Cardiac muscle cell (in vitro differentiated cells and primary cell): ENCODE measurements at regions not wholly inside any gene's neighbourhood (a gene's known extent, or its start where the extent isn't known, plus 50 kb on each side); places are given as distances from the start of the nearest gene placed in this dataset.

ENCODE experiments used
- DNase-seq, 2 donors: peaks; one replicate each; pipeline versions ENCODE4 v3.0.0 to v3.0.0-alpha.2; 2010 to 2017; ENCODE audit warnings: low read depth in 1 of 2, low spot score in 1 of 2
- H3K27ac ChIP-seq: fragments of 200-600 bp; sonication (generic); 2 replicates; pipeline ENCODE4 v1.5.1; 2016
- H3K27me3 ChIP-seq: fragments of 200-600 bp; sonication (generic); 2 replicates; pipeline ENCODE4 v1.6.0; 2016; ENCODE audit warnings: control low read depth
- H3K36me3 ChIP-seq: fragments of 200-600 bp; sonication (generic); 2 replicates; pipeline ENCODE4 v1.5.1; 2016; ENCODE audit warnings: control low read depth
- H3K4me1 ChIP-seq: fragments of 200-600 bp; sonication (generic); 2 replicates; pipeline ENCODE4 v1.8.1; 2017; ENCODE audit warnings: low read depth, mild to moderate bottlenecking, mixed run types
- H3K4me3 ChIP-seq: fragments of 200-600 bp; sonication (generic); 2 replicates; pipeline ENCODE4 v1.5.1; 2016; ENCODE audit warnings: mild to moderate bottlenecking
- H3K9me3 ChIP-seq: fragments of 200-600 bp; sonication (generic); 2 replicates; pipeline ENCODE4 v1.5.1; 2017; ENCODE audit warnings: low read depth, mild to moderate bottlenecking, control low read depth
- CTCF ChIP-seq: IDR thresholded peaks from 2 replicates; pipeline ENCODE4 v1.5.1; 2012; ENCODE audit warnings: low read depth, mild to moderate bottlenecking, low read length

GRCh38 chr2:129239141-129239540 is 740.3 kb upstream of the RAB6C start:
- H3K27ac ChIP-seq, result no peak overlapping the region
- no peaks in the 10 kb centered on the region for H3K4me1 ChIP-seq
- TF ChIP-seq CTCF, result no peak
- DNase-seq, result no peak
- no peaks in the 10 kb centered on the region for H3K27me3 ChIP-seq
- no peaks in the 10 kb centered on the region for H3K9me3 ChIP-seq
- no peak overlapping the region for H3K4me3 ChIP-seq
- no peaks in the 10 kb centered on the region for H3K36me3 ChIP-seq

GRCh38 chr2:129240061-129240460 is 739.4 kb upstream of the RAB6C start:
- H3K4me1 ChIP-seq, result no peaks in the 10 kb centered on the region
- H3K9me3 ChIP-seq, result no peaks in the 10 kb centered on the region
- TF ChIP-seq CTCF, result no peak
- DNase-seq, result no peak
- H3K36me3 ChIP-seq, result no peaks in the 10 kb centered on the region
- no peak overlapping the region for H3K27ac ChIP-seq
- no peaks in the 10 kb centered on the region for H3K27me3 ChIP-seq
- H3K4me3 ChIP-seq, result no peak overlapping the region

- H3K4me1 ChIP-seq, result no peaks in the 10 kb centered on the region
- H3K9me3 ChIP-seq, result no peaks in the 10 kb centered on the region
- H3K27ac ChIP-seq, result no peak overlapping the region
- TF ChIP-seq CTCF, result no peak
- no peaks in the 10 kb centered on the region for H3K27me3 ChIP-seq
- no peak for DNase-seq
- no peak overlapping the region for H3K4me3 ChIP-seq
- no peaks in the 10 kb centered on the region for H3K36me3 ChIP-seq
These were observed 737.2 kb upstream of the RAB6C start for GRCh38 chr2:129242269-129242668.

- Histone ChIP-seq H3K4me1 (no peaks in the 10 kb centered on the region), H3K4me3 (no peak overlapping the region), H3K9me3 (no peaks in the 10 kb centered on the region), H3K27me3 (no peaks in the 10 kb centered on the region), H3K36me3 (no peaks in the 10 kb centered on the region), H3K27ac (no peak overlapping the region)
- no peak for TF ChIP-seq CTCF
- DNase-seq, result no peak
These were observed 731.7 kb upstream of the RAB6C start for GRCh38 chr2:129247751-129248150.

- Histone ChIP-seq H3K36me3 (no peaks in the 10 kb centered on the region), H3K9me3 (no peaks in the 10 kb centered on the region), H3K27me3 (no peaks in the 10 kb centered on the region), H3K27ac (no peak overlapping the region), H3K4me1 (no peaks in the 10 kb centered on the region), H3K4me3 (no peak overlapping the region)
- DNase-seq, result peak in 1 of 2 donors; percentile 81
- TF ChIP-seq CTCF, result no peak
These were observed 731.3 kb upstream of the RAB6C start for GRCh38 chr2:129248198-129248597.

- no peak overlapping the region for H3K27ac ChIP-seq
- TF ChIP-seq CTCF, result no peak
- DNase-seq, result peak in 1 of 2 donors; percentile 42
These were observed 726.5 kb upstream of the RAB6C start for GRCh38 chr2:129252781-129253460.

More at GRCh38 chr2:129252781-129253460, 726.5 kb upstream of the RAB6C start:
- Histone ChIP-seq H3K27me3 (no peaks in the 10 kb centered on the region), H3K4me1 (no peaks in the 10 kb centered on the region), H3K9me3 (no peaks in the 10 kb centered on the region), H3K4me3 (no peak overlapping the region), H3K36me3 (no peaks in the 10 kb centered on the region)
